ENCODE measurements at regions not wholly inside any gene's neighbourhood (a gene's known extent, or its start where the extent isn't known, plus 50 kb on each side); places are given as distances from the start of the nearest gene placed in this dataset.

GRCh38 chr4:17170131-17170530 is 271.7 kb upstream of the LDB2 start:
- no peak for TF ChIP-seq GATA2 (IDR thresholded peaks at IDR 0.05; ENCODE audit: low read depth, low read length)
- TF ChIP-seq GATA3 (IDR thresholded peaks at IDR 0.05; ENCODE audit: low read depth, low read length), result no peak
